SK-N-SH (cell line): ENCODE measurements at regions not wholly inside any gene's neighbourhood (a gene's known extent, or its start where the extent isn't known, plus 50 kb on each side); places are given as distances from the start of the nearest gene placed in this dataset.

ENCODE experiments used
- CTCF ChIA-PET: fragments of 300-600, 350-600 bp; formaldehyde crosslinking; extraction: SDS; loops from one replicate; lab custom pipeline; 2021; lab: Yijun Ruan, JAX
- POLR2A ChIA-PET: fragments of 350-600 bp; sonication (Branson Sonifier 250); formaldehyde crosslinking; extraction: SDS; loops from one replicate; lab custom pipeline; 2020; ENCODE audit warnings: antibody characterized with exemption, inconsistent platforms; lab: Yijun Ruan, JAX
- DNase-seq: peaks from one replicate; pipeline ENCODE4 v3.0.0; 2012
- H2AFZ ChIP-seq: fragments of 200-600 bp; sonication (generic); 2 replicates; pipeline ENCODE4 v1.8.1; 2016; ENCODE audit warnings: antibody characterized with exemption, mild to moderate bottlenecking, low read depth
- H3F3A ChIP-seq: fragments of 200-600 bp; sonication (generic); replicated peaks from 2 replicates; pipeline ENCODE3; 2016; ENCODE audit warnings: antibody characterized with exemption, mild to moderate bottlenecking; ENCODE audit not compliant: insufficient read depth
- H3K27ac ChIP-seq, 2 experiments: fragments of 200-500 bp in 1 of 2; fragments of 200-600 bp in 1 of 2; sonication (Bioruptor generic) in 1 of 2; sonication (generic), shearing (Covaris generic) in 1 of 2; 2 replicates each; pipeline versions ENCODE4 v1.5.1 to v1.6.1; 2014 to 2016; ENCODE audit warnings: low read depth in 2 of 2, inconsistent platforms in 1 of 2, low read length in 1 of 2, mild to moderate bottlenecking in 1 of 2, mixed read lengths in 1 of 2
- H3K27me3 ChIP-seq: fragments of 200-600 bp; sonication (generic), shearing (Covaris generic); 2 replicates; pipeline ENCODE4 v1.6.1; 2016; ENCODE audit warnings: mixed run types; ENCODE audit not compliant: insufficient read depth
- H3K36me3 ChIP-seq, 2 experiments: fragments of 200-500 bp in 1 of 2; fragments of 200-600 bp in 1 of 2; sonication (Bioruptor generic) in 1 of 2; sonication (generic) in 1 of 2; replicated peaks in 1 of 2; 2 replicates each; pipeline versions ENCODE3 to v1.5.1; 2014 to 2016; ENCODE audit warnings: low read length in 1 of 2, mild to moderate bottlenecking in 1 of 2; ENCODE audit not compliant: insufficient read depth in 2 of 2, control insufficient read depth in 1 of 2
- H3K4me1 ChIP-seq, 2 experiments: fragments of 200-500 bp in 1 of 2; fragments of 200-600 bp in 1 of 2; sonication (Bioruptor generic) in 1 of 2; sonication (generic), shearing (Covaris generic) in 1 of 2; 2 replicates each; pipeline versions ENCODE4 v1.5.1 to v1.6.1; 2014 to 2016; ENCODE audit warnings: low read depth in 1 of 2, low read length in 1 of 2, mixed run types in 1 of 2; ENCODE audit not compliant: insufficient read depth in 2 of 2, control insufficient read depth in 1 of 2
- H3K4me2 ChIP-seq: fragments of 200-600 bp; sonication (generic), shearing (Covaris generic); 2 replicates; pipeline ENCODE4 v1.6.1; 2017; ENCODE audit warnings: mixed run types
- H3K4me3 ChIP-seq, 2 experiments: fragments of 200-500 bp in 1 of 2; fragments of 200-600 bp in 1 of 2; sonication (Bioruptor generic) in 1 of 2; sonication (generic), shearing (Covaris generic) in 1 of 2; 2 replicates each; pipeline versions ENCODE4 v1.5.1 to v1.8.1; 2014 to 2016; ENCODE audit warnings: low read depth in 2 of 2, inconsistent platforms in 1 of 2, low read length in 1 of 2, mild to moderate bottlenecking in 1 of 2, mixed read lengths in 1 of 2, moderate library complexity in 1 of 2
- H3K79me2 ChIP-seq: fragments of 200-600 bp; sonication (generic); 2 replicates; pipeline ENCODE4 v1.8.1; 2017; ENCODE audit warnings: mild to moderate bottlenecking; ENCODE audit not compliant: insufficient read depth
- H3K9ac ChIP-seq: fragments of 200-600 bp; sonication (generic); 2 replicates; pipeline ENCODE4 v1.6.1; 2017; ENCODE audit warnings: mixed run types
- H3K9me2 ChIP-seq: fragments of 200-600 bp; sonication (generic); 2 replicates; pipeline ENCODE4 v1.6.1; 2017; ENCODE audit warnings: mixed run types
- H3K9me3 ChIP-seq: fragments of 200-600 bp; sonication (generic); 2 replicates; pipeline ENCODE4 v1.6.1; 2017; ENCODE audit warnings: mixed run types, mild to moderate bottlenecking, moderate library complexity
- H4K20me1 ChIP-seq: fragments of 200-600 bp; sonication (generic); 2 replicates; pipeline ENCODE4 v1.6.1; 2017; ENCODE audit warnings: mild to moderate bottlenecking, mixed run types; ENCODE audit not compliant: insufficient read depth
- CTCF ChIP-seq: fragments of 200-600 bp; sonication (generic); IDR thresholded peaks from 2 replicates; pipeline ENCODE4 v1.6.1; 2017; ENCODE audit warnings: antibody characterized with exemption, mild to moderate bottlenecking, moderate library complexity
- EZH2phosphoT487 ChIP-seq: fragments of 200-600 bp; sonication (generic); IDR thresholded peaks from 2 replicates; pipeline ENCODE4 v1.6.1; 2017; ENCODE audit warnings: low read depth, mixed run types, mild to moderate bottlenecking, antibody characterized with exemption, moderate library complexity, borderline replicate concordance
- GABPA ChIP-seq: IDR thresholded peaks from 2 replicates; pipeline ENCODE4 v1.4.0; 2012; ENCODE audit warnings: low read depth, mild to moderate bottlenecking
- GATA2 ChIP-seq: sonication (generic); formaldehyde crosslinking; IDR thresholded peaks from 2 replicates; pipeline ENCODE4 v1.5.0; 2020; ENCODE audit warnings: mild to moderate bottlenecking, missing genetic modification reagents
- JUND ChIP-seq: IDR thresholded peaks from 2 replicates; pipeline ENCODE4 v1.4.0; 2012
- MAX ChIP-seq: IDR thresholded peaks from 2 replicates; pipeline ENCODE4 v1.4.0; 2012; ENCODE audit warnings: low read depth
- MEF2A ChIP-seq: IDR thresholded peaks from 2 replicates; pipeline ENCODE4 v1.4.0; 2012; ENCODE audit warnings: low read depth, borderline replicate concordance
- MXI1 ChIP-seq: IDR thresholded peaks from 2 replicates; pipeline ENCODE4 v1.6.1; 2012; ENCODE audit warnings: mild to moderate bottlenecking, low read depth, low read length, improper control_type of control experiment
- NFIC ChIP-seq: IDR thresholded peaks from 2 replicates; pipeline ENCODE4 v1.4.0; 2012; ENCODE audit warnings: borderline replicate concordance
- NRF1 ChIP-seq: IDR thresholded peaks from 2 replicates; pipeline ENCODE4 v1.6.1; 2012; ENCODE audit warnings: low read depth, mild to moderate bottlenecking, low read length
- PBX3 ChIP-seq: IDR thresholded peaks from 2 replicates; pipeline ENCODE4; 2012
- POLR2AphosphoS5 ChIP-seq: IDR thresholded peaks from 2 replicates; pipeline ENCODE4 v1.6.1; 2012; ENCODE audit warnings: low read depth, low read length
- RAD21 ChIP-seq: IDR thresholded peaks from 2 replicates; pipeline ENCODE4 v1.6.1; 2012; ENCODE audit warnings: mild to moderate bottlenecking, low read length
- RXRA ChIP-seq: IDR thresholded peaks from 2 replicates; pipeline ENCODE4 v1.4.0; 2012; ENCODE audit warnings: low read depth, mild to moderate bottlenecking, borderline replicate concordance
- SIN3A ChIP-seq: IDR thresholded peaks from 2 replicates; pipeline ENCODE4 v1.6.1; 2012; ENCODE audit warnings: low read depth, mild to moderate bottlenecking, low read length, moderate library complexity, borderline replicate concordance
- SMC3 ChIP-seq: IDR thresholded peaks from 2 replicates; pipeline ENCODE4 v1.6.1; 2012; ENCODE audit warnings: low read depth, low read length, improper control_type of control experiment
- YY1 ChIP-seq: IDR thresholded peaks from 2 replicates; pipeline ENCODE4 v1.4.0; 2012; ENCODE audit warnings: low read depth, mild to moderate bottlenecking
- WGBS: methylation state at CpG from one replicate; pipeline ENCODE4 v1.1.6; 2017; ENCODE audit warnings: low lambda C conversion rate; 5-methylcytosine and 5-hydroxymethylcytosine counted together
- TF ChIP-seq, protein P1 (sequence below): fragments of 150-350 bp; IDR thresholded peaks from 2 replicates; pipeline ENCODE4 v1.6.1; 2017; ENCODE audit warnings: antibody characterized with exemption, low read length, low read depth, borderline replicate concordance

DNA sequence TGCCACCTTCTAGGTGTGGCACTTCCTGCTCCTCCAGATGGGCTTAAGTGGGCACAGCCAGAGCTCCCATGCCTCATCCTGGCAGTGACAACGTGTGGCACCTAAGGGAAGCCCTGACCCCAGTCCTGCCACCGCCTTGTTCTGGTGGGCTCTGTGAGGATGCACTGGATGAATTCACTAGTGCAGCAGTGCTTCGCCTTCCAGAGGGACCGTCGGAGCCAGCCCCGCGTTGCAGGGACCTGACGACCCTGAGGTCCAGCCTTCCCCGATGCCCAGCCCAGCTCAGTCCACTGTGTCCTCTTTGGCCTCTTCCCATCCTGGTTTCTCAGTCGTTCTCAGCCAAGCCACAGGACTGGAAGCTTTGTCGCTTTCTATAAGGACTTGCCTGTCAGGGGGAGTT lies 399.8 kb downstream of the SEC14L1 start:
- CTCF ChIA-PET: interaction anchor here (0.6 to 7.0 kb wide), 10 partner anchors 8 to 476 kb away, joined by 3 to 246 read pairs (median 6); no protein-coding TSS in a partner anchor
- WGBS: 68% methylated on average over 11 of the region's 11 CpGs
- Histone ChIP-seq H4K20me1 (no peaks in the 10 kb centered on the region), H3K9ac (no peak overlapping the region), H3K79me2 (no peaks in the 10 kb centered on the region), H3K4me3 (no peak overlapping the region)
- DNase-seq: no peak
- no peak for TF ChIP-seq GATA2
- TF ChIP-seq GABPA: no peak
- TF ChIP-seq, protein P1, sequence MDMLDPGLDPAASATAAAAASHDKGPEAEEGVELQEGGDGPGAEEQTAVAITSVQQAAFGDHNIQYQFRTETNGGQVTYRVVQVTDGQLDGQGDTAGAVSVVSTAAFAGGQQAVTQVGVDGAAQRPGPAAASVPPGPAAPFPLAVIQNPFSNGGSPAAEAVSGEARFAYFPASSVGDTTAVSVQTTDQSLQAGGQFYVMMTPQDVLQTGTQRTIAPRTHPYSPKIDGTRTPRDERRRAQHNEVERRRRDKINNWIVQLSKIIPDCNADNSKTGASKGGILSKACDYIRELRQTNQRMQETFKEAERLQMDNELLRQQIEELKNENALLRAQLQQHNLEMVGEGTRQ: no peak
- TF ChIP-seq EZH2phosphoT487: no peak
- TF ChIP-seq RAD21: no peak
- no peak for TF ChIP-seq MXI1
- no peak for TF ChIP-seq POLR2AphosphoS5
- TF ChIP-seq SMC3: no peak
- TF ChIP-seq CTCF: no peak
- no peak for TF ChIP-seq PBX3
- TF ChIP-seq JUND: no peak
- TF ChIP-seq, all 33 proteins: peak for 0
- POLR2A ChIA-PET: no interaction called here
- no peaks in the 10 kb centered on the region for H3K9me2 ChIP-seq
- H3F3A ChIP-seq: no peaks in the 10 kb centered on the region
- no peak overlapping the region for H3K27ac ChIP-seq
- peaks cover 4 to 23% of the 10 kb centered on the region in 2 experiments; a peak in 2 of 4 replicates for H3K4me1 ChIP-seq
- H3K27me3 ChIP-seq: peaks cover 56% of the 10 kb centered on the region
- no peak overlapping the region for H3K4me2 ChIP-seq
- H2AFZ ChIP-seq: no peak overlapping the region
- no peaks in the 10 kb centered on the region for H3K9me3 ChIP-seq
- no peaks in the 10 kb centered on the region for H3K36me3 ChIP-seq

- H2AFZ ChIP-seq: no peak overlapping the region
- H3K9me2 ChIP-seq: no peaks in the 10 kb centered on the region
- H3K27ac ChIP-seq: no peak overlapping the region
- no peak for TF ChIP-seq GATA2
- TF ChIP-seq RAD21: no peak
- TF ChIP-seq POLR2AphosphoS5: no peak
- TF ChIP-seq MAX: no peak
- TF ChIP-seq NFIC: no peak
- TF ChIP-seq YY1: no peak
- TF ChIP-seq RXRA: no peak
- TF ChIP-seq SIN3A: no peak
- TF ChIP-seq NRF1: no peak
- TF ChIP-seq MEF2A: no peak
- no peak for TF ChIP-seq CTCF
- TF ChIP-seq SMC3: no peak
- TF ChIP-seq EZH2phosphoT487: no peak
- no peaks in the 10 kb centered on the region for H3K9me3 ChIP-seq
- no peaks in the 10 kb centered on the region for H3F3A ChIP-seq
- H3K36me3 ChIP-seq: no peaks in the 10 kb centered on the region
- H3K9ac ChIP-seq: no peak overlapping the region
- no peak overlapping the region for H3K4me3 ChIP-seq
- CTCF ChIA-PET: interaction anchor here (0.6 to 7.0 kb wide), 10 partner anchors 9 to 475 kb away, joined by 3 to 246 read pairs (median 6); no protein-coding TSS in a partner anchor
- no peak for DNase-seq
- POLR2A ChIA-PET: no interaction called here
- 68% methylated on average over 15 of the region's 15 CpGs for WGBS
- H3K27me3 ChIP-seq: peaks cover 60% of the 10 kb centered on the region
- H3K79me2 ChIP-seq: no peaks in the 10 kb centered on the region
- no peak overlapping the region for H3K4me2 ChIP-seq
- H4K20me1 ChIP-seq: no peaks in the 10 kb centered on the region
- peaks cover 4 to 23% of the 10 kb centered on the region in 2 experiments; a peak in 2 of 4 replicates for H3K4me1 ChIP-seq
These were observed 400.2 kb downstream of the SEC14L1 start for GRCh38 chr17:77540975-77541374.
